HEK293 (cell line): ENCODE measurements at regions not wholly inside any gene's neighbourhood (a gene's known extent, or its start where the extent isn't known, plus 50 kb on each side); places are given as distances from the start of the nearest gene placed in this dataset.

Source experiments
- GLIS1 ChIP-seq: fragments of 450-650 bp; formaldehyde crosslinking; IDR thresholded peaks from 2 replicates; pipeline ENCODE4 v1.5.1; 2016; ENCODE audit warnings: missing biosample characterization, missing genetic modification characterization
- ZNF311 ChIP-seq: fragments of 450-650 bp; formaldehyde crosslinking; IDR thresholded peaks from 2 replicates; pipeline ENCODE4 v1.5.1; 2017; ENCODE audit warnings: missing biosample characterization, missing genetic modification characterization, borderline replicate concordance
- TF ChIP-seq, protein P1 (sequence below): fragments of 450-650 bp; formaldehyde crosslinking; IDR thresholded peaks from 2 replicates; pipeline ENCODE4 v1.5.1; 2016; ENCODE audit warnings: missing biosample characterization, missing genetic modification characterization

DNA sequence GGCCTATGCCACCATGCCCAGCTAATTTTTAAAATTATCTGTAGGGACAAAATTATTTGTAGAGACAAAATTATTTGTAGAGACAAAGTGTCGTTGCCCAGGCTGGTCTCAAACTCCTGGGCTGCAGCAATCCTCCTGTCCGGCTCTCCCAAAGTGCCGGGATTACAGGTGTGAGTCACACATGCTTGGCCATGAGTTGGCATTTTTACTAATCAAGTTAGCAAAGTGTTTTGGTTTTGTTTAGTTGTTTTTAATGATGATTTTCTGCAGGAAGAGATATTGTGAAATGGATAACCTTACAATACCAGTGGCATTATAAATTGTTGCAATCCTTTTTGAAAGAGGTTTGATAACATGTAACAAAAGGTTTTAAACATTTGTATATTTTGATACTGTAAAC is 65.3 kb upstream of the MAGI3 start:
- TF ChIP-seq, protein P1, sequence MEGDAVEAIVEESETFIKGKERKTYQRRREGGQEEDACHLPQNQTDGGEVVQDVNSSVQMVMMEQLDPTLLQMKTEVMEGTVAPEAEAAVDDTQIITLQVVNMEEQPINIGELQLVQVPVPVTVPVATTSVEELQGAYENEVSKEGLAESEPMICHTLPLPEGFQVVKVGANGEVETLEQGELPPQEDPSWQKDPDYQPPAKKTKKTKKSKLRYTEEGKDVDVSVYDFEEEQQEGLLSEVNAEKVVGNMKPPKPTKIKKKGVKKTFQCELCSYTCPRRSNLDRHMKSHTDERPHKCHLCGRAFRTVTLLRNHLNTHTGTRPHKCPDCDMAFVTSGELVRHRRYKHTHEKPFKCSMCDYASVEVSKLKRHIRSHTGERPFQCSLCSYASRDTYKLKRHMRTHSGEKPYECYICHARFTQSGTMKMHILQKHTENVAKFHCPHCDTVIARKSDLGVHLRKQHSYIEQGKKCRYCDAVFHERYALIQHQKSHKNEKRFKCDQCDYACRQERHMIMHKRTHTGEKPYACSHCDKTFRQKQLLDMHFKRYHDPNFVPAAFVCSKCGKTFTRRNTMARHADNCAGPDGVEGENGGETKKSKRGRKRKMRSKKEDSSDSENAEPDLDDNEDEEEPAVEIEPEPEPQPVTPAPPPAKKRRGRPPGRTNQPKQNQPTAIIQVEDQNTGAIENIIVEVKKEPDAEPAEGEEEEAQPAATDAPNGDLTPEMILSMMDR (tag by site-specific recombination), result no peak
- no peak for TF ChIP-seq GLIS1 (tag by site-specific recombination)
- TF ChIP-seq ZNF311 (tag by site-specific recombination), result no peak
